Coronary artery (tissue), 2 donors: ENCODE measurements at regions not wholly inside any gene's neighbourhood (a gene's known extent, or its start where the extent isn't known, plus 50 kb on each side); places are given as distances from the start of the nearest gene placed in this dataset.

Source experiments
- DNase-seq: peaks from one replicate; pipeline ENCODE4 v3.0.0-alpha.2; 2017; ENCODE audit warnings: low spot score
- H3K27ac ChIP-seq, 2 donors: fragments of 200-600 bp; sonication (generic); one replicate each; pipeline ENCODE4 v1.5.1; 2016 to 2019
- H3K4me3 ChIP-seq: fragments of 200-600 bp; sonication (generic); 2 replicates; pipeline ENCODE4 v1.5.1; 2016; ENCODE audit warnings: mild to moderate bottlenecking, moderate library complexity
- CTCF ChIP-seq: fragments of 200-600 bp; sonication (generic); IDR thresholded peaks from one replicate; pipeline ENCODE4 v1.5.1; 2019; ENCODE audit warnings: antibody characterized with exemption

GRCh38 chr6:168877821-168878282, 375.8 kb downstream of the THBS2 start:
- DNase-seq = no peak
- no peak for TF ChIP-seq CTCF
- H3K4me3 ChIP-seq = no peak overlapping the region
- no peak overlapping the region for H3K27ac ChIP-seq

DNA sequence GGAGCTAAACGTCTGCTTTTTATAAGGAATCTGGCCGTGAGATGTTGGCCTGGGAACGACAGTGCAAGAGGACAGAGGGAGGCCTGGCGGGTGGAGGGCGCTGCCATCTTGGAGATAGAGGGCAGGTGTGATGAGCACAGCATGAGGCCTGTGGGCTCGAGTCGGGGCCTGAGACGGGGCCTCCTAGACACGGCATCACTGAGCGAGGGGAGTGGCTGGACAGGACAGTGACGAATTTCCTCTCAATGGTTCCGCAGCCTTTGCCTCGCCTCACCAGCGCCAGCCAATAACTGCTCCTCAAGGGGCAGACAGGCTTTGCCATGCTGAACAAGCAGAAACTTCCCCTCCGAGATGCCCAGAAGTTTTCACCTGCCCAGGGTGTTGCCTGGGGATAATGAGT, 376.7 kb downstream of the THBS2 start:
- TF ChIP-seq CTCF = no peak
- no peak for DNase-seq
- Histone ChIP-seq H3K27ac (no peak overlapping the region), H3K4me3 (no peak overlapping the region)

DNA sequence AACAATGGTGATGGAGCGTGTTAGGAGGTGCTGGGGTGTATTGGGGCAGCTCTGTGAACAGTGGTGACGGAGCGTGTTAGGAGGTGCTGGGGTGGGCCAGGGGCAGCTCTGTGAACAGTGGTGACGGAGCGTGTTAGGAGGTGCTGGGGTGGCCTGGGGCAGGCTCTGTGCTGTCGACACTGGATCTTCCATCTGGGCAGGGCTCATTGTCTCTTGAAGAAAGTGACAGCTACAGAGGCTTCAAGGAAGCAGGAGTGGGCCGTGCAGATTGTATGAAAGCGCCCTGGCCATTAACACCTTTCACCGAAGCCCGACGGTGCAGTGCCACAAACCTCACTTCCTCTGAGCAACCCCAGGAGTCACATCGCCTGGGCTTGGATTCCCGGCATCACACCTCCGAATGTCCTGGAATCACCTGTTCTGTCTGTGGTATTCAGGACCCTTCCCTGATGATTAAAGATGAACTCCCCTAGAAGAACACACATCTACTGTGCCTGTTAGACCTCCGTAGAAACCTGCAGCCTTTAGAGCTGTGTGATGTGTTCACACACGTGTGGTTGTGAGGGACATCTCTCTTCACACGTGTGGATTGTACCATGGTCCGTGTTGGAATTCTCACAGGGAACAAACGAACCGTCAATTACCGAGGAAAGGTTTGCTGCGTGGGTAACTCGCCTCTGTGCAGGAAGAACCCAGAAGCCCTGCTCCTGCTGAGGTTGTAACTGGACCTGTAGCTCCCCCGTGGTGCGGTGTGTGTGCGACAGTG, 377.7 kb downstream of the THBS2 start:
- no peak for TF ChIP-seq CTCF
- Histone ChIP-seq H3K27ac (no peak overlapping the region), H3K4me3 (no peak overlapping the region)
- no peak for DNase-seq

- Histone ChIP-seq H3K27ac (no peak overlapping the region), H3K4me3 (no peak overlapping the region)
- TF ChIP-seq CTCF = no peak
- DNase-seq = no peak
These were observed 379.0 kb downstream of the THBS2 start for GRCh38 chr6:168874637-168875036.

DNA sequence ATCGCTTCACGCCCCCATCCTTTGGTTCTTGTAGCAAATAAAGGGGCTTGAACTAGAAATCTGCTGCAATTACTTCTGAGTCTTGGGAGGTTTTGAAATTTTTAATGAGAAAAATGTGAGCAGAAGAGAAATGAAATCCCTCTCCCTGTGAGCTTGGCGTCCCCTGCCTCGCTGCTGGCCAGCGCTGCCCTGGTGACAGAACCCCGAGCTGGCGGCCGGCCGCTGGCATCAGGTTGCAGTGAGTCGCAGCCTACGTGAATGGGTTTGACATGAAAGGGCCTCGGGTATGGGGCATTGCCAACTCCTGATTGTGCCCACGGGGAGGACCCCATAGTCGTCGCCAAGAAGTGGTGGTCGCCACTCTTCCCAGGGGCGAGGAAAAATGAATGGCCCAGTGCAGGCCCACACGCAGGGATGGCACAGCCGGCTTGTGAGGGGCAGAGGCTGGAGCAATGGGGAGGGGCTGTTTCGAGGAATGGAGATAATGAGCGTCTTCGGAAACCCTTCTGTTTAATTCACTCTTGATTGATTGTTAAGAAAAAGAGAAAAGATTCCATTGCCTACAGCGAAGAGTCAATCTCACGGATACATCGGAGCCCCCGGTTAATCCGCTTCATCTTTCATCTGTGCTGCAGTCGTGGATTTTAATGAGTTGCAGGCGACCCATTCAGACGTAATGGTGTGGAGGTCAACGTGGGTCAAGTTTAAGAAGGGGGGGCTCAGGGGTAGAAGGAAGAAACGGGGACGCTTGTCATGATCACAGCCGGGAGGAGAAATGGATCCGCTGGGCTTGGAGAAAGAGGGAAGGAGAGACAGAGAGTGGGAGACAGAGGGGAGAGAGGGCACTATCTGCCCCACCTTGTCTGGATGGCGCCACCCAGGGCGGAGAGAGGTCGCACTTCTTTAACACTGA, 380.1 kb downstream of the THBS2 start:
- DNase-seq = no peak
- TF ChIP-seq CTCF = no peak
- Histone ChIP-seq H3K4me3 (no peak overlapping the region), H3K27ac (no peak overlapping the region)

DNA sequence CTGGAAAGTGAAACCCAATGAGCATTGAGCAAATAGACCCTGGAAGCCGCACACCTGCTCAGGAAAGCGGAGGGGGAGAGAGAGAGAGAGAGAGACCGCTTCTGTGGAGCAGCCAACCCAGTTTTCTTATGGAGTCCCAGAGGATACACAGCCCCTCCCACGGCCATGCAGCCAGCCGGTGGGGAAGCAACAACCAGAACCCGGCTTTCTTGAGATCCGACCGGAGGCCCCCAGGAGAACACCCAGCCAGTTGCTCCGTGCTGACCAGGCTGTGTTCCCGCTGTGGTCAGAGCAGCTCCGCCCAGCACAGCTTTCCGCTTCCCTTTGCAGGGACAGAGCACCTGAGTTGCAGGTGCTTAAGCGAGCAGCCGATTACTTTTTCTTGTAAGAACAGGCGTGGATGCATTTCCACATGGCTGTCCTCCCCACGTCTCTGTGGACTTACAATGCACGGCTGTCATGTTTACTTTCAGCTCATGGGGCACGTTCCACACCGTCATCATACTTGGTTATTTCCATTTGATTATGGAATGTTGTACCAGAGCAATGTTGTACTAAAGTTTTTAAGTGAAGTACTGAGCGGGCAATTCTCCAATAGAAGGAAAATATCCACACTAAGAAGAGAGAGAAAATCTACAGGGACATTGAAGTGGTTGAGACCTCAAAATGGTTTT, 381.9 kb downstream of the THBS2 start:
- DNase-seq = no peak
- no peak overlapping the region for H3K4me3 ChIP-seq
- no peak for TF ChIP-seq CTCF
- H3K27ac ChIP-seq = no peak overlapping the region
